ENCODE measurements at regions not wholly inside any gene's neighbourhood (a gene's known extent, or its start where the extent isn't known, plus 50 kb on each side); places are given as distances from the start of the nearest gene placed in this dataset.
"Not testable (repeated sequence)": the region's sequence is repeated elsewhere in the genome, so short reads cannot be mapped to it uniquely, and the experiment has no call there.

DNA sequence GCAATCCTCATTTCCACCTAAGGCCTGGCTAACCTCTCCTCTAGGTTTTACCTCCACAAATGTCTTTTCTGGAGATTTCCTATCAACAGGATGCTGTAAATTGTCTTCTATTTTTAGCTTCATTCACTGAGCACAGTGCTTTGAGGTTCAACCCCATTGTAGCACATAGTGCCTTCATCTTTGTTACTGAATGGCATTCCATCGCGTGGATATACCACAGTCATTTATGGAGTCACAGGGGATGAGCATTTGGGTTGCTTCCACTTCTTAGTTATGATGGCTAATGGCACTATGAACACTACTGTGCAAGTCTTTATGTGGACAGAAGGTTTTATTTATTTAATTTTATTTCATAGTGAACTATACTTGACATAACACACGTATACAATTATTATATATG is 387.1 kb downstream of the SMOC2 start:
- DNase-seq, result no peak

DNA sequence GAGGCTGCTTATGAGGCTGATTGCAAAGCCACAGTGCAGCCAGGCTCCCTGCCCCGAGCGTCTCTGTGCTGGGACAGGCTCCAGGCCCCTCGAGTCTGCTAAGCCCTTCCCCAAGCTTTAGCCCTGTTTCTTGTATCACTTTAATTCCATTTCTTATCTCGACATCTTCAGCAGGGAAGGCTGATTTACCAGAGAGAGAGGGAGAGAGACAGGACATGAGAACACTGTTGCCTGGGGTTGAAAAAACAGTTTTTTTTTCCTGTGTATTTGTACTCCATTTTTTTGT is 386.5 kb downstream of the SMOC2 start:
- no peak for DNase-seq

DNA sequence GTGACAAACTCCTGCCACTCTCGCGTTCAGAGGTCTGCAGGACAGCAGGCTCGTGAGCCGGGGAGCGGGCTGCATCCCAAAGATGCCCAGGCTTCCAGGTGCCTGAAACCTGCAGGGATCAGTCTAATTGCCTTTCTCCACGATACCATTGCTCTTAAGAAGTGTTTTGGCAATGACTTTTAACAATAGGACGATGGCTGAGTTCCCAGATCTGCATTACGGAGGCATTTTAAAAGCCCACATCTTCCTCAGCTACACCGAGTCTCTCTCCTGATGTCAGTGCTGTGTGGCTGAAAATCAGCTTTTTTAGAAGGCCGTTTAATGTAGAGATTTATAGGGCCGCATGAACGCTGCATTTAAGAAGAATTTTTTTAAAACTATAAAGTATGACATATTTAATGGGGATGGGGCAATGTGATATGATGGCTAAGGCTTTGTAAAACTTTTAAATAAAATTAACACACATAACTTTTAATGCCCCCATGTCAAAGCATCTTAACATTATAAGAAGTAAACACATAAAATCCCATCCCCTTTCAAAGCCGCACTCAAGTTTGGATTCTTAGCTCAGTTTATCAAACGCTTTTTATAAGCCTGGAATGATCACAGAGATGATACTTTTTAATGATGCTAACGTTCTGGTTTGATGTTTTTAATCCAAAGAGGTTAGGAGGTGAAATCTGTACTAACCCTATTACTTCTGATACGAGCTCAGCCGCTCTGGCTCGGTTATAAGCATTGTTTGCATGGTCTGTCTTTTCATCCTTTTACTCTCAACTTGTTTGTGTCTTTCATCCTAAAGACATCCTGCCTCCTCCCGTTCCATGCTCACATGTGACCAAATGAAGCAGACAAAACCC is 386.0 kb downstream of the SMOC2 start:
- no peak for DNase-seq

GRCh38 chr6:168826078-168826390 is 385.1 kb downstream of the SMOC2 start:
- no peak for DNase-seq

DNA sequence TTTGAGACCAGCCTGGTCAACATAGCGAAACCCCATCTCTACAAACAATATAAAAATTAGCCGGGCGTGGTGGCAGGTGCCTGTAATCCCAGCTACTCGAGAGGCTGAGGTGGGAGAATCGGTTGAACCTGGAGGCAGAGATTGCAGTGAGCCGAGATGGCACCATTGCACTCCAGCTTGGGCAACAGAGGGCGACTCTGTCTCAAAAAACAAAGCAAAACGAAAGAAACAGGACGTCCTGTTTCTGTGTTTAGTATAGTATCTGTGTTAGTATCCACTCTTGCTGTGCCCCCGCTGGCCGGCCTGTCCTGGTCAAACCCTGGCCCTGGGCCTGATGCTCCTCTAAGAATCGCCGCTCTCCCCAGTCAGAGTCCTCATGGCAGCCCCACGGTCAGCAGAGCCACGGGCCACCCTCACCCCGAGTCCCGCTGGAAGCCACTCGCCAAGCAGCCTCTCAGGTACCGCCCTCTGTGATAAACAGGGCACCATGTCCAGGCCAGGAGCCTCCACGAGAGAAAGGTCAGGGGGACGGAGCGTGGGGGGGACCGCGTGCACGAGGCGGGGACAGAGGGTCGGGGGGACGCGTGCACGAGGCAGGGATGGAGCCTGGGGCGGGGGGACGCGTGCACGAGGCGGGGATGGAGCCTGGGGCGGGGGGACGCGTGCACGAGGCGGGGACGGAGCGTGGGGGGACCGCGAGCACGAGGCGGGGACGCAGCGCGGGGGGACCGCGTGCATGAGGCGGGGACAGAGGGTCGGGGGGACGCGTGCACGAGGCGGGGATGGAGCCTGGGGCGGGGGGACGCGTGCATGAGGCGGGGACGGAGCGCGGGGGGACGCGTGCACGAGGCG is 384.5 kb downstream of the SMOC2 start:
- DNase-seq, result no peak

GRCh38 chr6:168823397-168824212 is 382.6 kb downstream of the SMOC2 start:
- peak in 4 of 58 donors; percentile 17 to 30 (median 22) for DNase-seq

GRCh38 chr6:168822376-168822775 is 381.4 kb downstream of the SMOC2 start:
- peak in 1 of 58 donors; percentile 12 for DNase-seq

DNA sequence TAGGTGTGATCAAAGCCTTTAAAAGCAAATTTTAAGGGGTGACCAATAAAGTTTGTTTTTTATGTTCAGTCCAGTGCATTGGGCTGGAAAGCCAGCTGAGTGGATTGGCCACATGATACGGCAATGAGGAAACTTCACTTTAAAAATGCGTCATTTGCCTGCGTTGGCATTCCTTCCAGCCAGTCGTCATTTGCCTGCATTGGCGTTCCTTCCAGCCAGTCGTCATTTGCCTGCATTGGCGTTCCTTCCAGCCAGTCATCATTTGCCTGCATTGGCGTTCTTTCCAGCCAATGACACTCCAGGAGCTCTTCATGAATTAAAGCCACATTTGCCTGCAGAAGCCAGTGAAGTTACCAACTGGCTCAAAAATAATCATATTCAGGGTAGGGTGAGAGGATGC is 378.6 kb downstream of the SMOC2 start:
- DNase-seq, result no peak

GRCh38 chr6:168817558-168818159 is 376.7 kb downstream of the SMOC2 start:
- no peak for DNase-seq

GRCh38 chr6:168815229-168815628 is 374.2 kb downstream of the SMOC2 start:
- no peak for DNase-seq

GRCh38 chr6:168808232-168808631 is 367.2 kb downstream of the SMOC2 start:
- no peak for DNase-seq

- DNase-seq, result no peak
Observed at GRCh38 chr6:168804331-168804730, 363.3 kb downstream of the SMOC2 start.

- DNase-seq, result no peak
Observed at GRCh38 chr6:168803874-168804273, 362.9 kb downstream of the SMOC2 start.

GRCh38 chr6:168799067-168799466 is 358.1 kb downstream of the SMOC2 start:
- no peak for DNase-seq

- no peak for DNase-seq
Observed at GRCh38 chr6:168796106-168796505, 355.1 kb downstream of the SMOC2 start.

DNA sequence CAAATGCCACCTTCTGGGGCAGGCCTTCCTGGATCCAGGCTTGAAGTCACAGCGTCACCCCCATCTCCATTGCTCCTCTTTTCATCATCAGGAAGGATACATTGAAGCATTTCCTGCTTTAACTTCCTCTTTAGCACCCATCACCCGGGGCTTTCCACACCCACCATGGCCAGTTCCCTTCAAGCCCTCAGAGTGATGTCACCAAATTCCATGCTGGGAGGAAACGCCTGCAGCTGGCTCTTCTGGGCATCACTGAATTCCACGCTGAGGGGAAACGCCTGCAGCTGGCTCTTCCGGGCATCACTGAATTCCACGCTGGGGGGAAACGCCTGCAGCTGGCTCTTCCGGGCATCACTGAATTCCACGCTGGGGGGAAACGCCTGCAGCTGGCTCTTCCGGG is 354.6 kb downstream of the SMOC2 start:
- DNase-seq, result not testable (repeated sequence)

GRCh38 chr6:168794491-168794890 is 353.5 kb downstream of the SMOC2 start:
- no peak for DNase-seq

- no peak for DNase-seq
Observed at GRCh38 chr6:168793649-168794048, 352.7 kb downstream of the SMOC2 start.

GRCh38 chr6:168791917-168792316 is 350.9 kb downstream of the SMOC2 start:
- peak in 41 of 58 donors; percentile 7 to 78 (median 40) for DNase-seq

- no peak for DNase-seq
Observed at GRCh38 chr6:168789699-168790098, 348.7 kb downstream of the SMOC2 start.

DNA sequence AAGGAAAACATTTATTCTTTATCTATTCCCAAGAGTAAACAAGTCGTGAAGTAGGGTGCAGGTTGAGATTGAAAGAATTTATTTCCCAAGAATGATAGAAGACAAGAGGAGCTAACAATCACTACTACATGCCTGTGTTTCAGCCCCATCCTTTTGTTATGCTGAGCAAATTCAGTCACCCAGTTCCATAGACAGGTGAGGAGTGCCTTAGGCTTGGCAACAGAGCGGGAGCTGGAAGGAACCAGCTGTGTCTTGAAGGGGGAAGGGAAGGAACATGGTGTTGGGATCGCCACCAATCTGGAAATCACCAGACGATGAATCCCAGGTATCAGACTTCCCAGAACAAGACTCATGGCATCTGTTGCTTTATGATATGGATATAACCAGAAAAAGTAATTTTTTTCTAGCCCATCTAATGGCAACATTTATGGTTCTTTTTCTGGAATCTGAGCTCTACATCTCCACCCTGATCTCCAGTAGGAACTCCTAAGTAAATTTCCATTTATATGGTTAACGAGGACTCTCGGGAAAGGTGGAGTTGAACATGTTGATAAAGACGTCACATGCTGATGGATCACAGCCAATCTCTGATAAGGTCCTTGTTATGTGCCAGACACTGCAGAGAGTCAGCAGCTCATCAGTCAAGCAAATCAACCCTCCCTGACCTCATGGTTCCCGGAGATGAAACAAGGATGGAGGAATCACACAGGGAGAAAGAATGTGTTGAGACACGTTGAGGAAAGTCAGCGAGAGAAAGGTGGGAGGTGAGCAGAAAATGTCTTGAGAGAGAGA is 344.9 kb downstream of the SMOC2 start:
- no peak for DNase-seq
